HEK293 (cell line): ENCODE measurements at regions not wholly inside any gene's neighbourhood (a gene's known extent, or its start where the extent isn't known, plus 50 kb on each side); places are given as distances from the start of the nearest gene placed in this dataset.

ENCODE experiments used
- CTCF ChIP-seq: fragments of 450-650 bp; formaldehyde crosslinking; IDR thresholded peaks from 2 replicates; pipeline ENCODE4 v1.5.1; 2016; ENCODE audit warnings: missing biosample characterization, missing genetic modification characterization
- ZNF24 ChIP-seq: fragments of 450-650 bp; formaldehyde crosslinking; IDR thresholded peaks from 2 replicates; pipeline ENCODE4 v1.5.1; 2016; ENCODE audit warnings: missing biosample characterization, missing genetic modification characterization
- ZNF394 ChIP-seq: fragments of 450-650 bp; formaldehyde crosslinking; IDR thresholded peaks from 2 replicates; pipeline ENCODE4 v1.5.1; 2016; ENCODE audit warnings: missing biosample characterization, missing genetic modification characterization, mild to moderate bottlenecking, moderate library complexity, borderline replicate concordance

GRCh38 chr3:117814975-117815374, 1105.4 kb downstream of the TUSC7 start:
- TF ChIP-seq CTCF (tag by site-specific recombination) (no peak), ZNF24 (tag by site-specific recombination) (no peak), ZNF394 (no peak)
